ENCODE measurements at regions not wholly inside any gene's neighbourhood (a gene's known extent, or its start where the extent isn't known, plus 50 kb on each side); places are given as distances from the start of the nearest gene placed in this dataset.

- TF ChIP-seq POLR2AphosphoS5 (IDR thresholded peaks at IDR 0.05; ENCODE audit: low read depth, low read length) (no peak), POU2F2 (IDR thresholded peaks at IDR 0.05; ENCODE audit: low read depth, low read length) (no peak), POLR2A (IDR thresholded peaks at IDR 0.05; ENCODE audit: low read depth, low read length) (no peak)
Observed at GRCh38 chr2:45180779-45181178, 171.5 kb upstream of the SIX2 start.
